Panc1 (cell line): ENCODE measurements at regions not wholly inside any gene's neighbourhood (a gene's known extent, or its start where the extent isn't known, plus 50 kb on each side); places are given as distances from the start of the nearest gene placed in this dataset.

Experiments
- ATAC-seq: fragments of 200-7000 bp; cut with Tn5 transposase; 2 replicates; pipeline ENCODE4 v1.9.1; 2020; ENCODE audit warnings: mild to moderate bottlenecking, moderate library complexity
- BruUV-seq: library from RNA; stranded (reverse); fragments of 400-500 nt; replicated peaks from 2 replicates; lab custom pipeline; 2021; lab: Mats Ljungman, UMichigan
- CTCF ChIA-PET: fragments of 300-600 bp; sonication (Branson Sonifier 250); formaldehyde crosslinking; loops from one replicate; lab custom pipeline; 2022; ENCODE audit warnings: antibody characterized with exemption; lab: Charles Lee
- POLR2A ChIA-PET: fragments of 300-600 bp; sonication (Branson Sonifier 250); formaldehyde crosslinking; loops from one replicate; lab custom pipeline; 2022; ENCODE audit warnings: antibody characterized with exemption; lab: Charles Lee
- DNase-seq: peaks from one replicate; pipeline ENCODE4 v3.0.0-alpha.2; 2010; ENCODE audit warnings: low read depth, low spot score
- H3K27ac ChIP-seq: 2 replicates; pipeline ENCODE4 v1.5.1; 2011; ENCODE audit warnings: mild to moderate bottlenecking, low read length, inconsistent platforms
- H3K27me3 ChIP-seq: fragments of 200-500 bp; sonication (Bioruptor generic); 2 replicates; pipeline ENCODE4 v1.6.0; 2014; ENCODE audit warnings: low read length, inconsistent platforms; ENCODE audit not compliant: control insufficient read depth, insufficient read depth
- H3K36me3 ChIP-seq: fragments of 200-500 bp; sonication (Bioruptor generic); 2 replicates; pipeline ENCODE4 v1.5.1; 2014; ENCODE audit warnings: inconsistent platforms, mild to moderate bottlenecking, low read length, moderate library complexity; ENCODE audit not compliant: control insufficient read depth, insufficient read depth
- H3K4me1 ChIP-seq: 2 replicates; pipeline ENCODE4 v1.5.1; 2011; ENCODE audit warnings: inconsistent platforms, mild to moderate bottlenecking, low read length, moderate library complexity; ENCODE audit not compliant: control insufficient read depth, insufficient read depth
- H3K4me3 ChIP-seq, 2 experiments: 2 replicates each; pipeline ENCODE4 v1.5.1; 2011 to 2012; ENCODE audit warnings: low read depth in 2 of 2, low read length in 2 of 2, mild to moderate bottlenecking in 2 of 2, inconsistent platforms in 1 of 2, moderate library complexity in 1 of 2
- H3K9me3 ChIP-seq: fragments of 200-500 bp; sonication (Bioruptor generic); 2 replicates; pipeline ENCODE4 v1.5.1; 2014; ENCODE audit warnings: low read depth, mild to moderate bottlenecking, inconsistent platforms, low read length, moderate library complexity; ENCODE audit not compliant: control insufficient read depth, insufficient read depth
- POLR2AphosphoS5 ChIP-seq: IDR thresholded peaks from 2 replicates; pipeline ENCODE4 v1.6.1; 2012; ENCODE audit warnings: mild to moderate bottlenecking, low read depth, low read length, moderate library complexity
- SIN3A ChIP-seq: IDR thresholded peaks from 2 replicates; pipeline ENCODE4 v1.6.1; 2012; ENCODE audit warnings: low read depth, mild to moderate bottlenecking, low read length, moderate library complexity, borderline replicate concordance; ENCODE audit not compliant: insufficient read depth
- TCF7L2 ChIP-seq: IDR thresholded peaks from 2 replicates; pipeline ENCODE4 v1.6.1; 2011; ENCODE audit warnings: mild to moderate bottlenecking, low read depth, low read length, inconsistent platforms
- in situ Hi-C: cut with HindIII; loops from 2 replicates; pipeline ENCODE4 v1.10.0; 2016; ENCODE audit warnings: low sequenced_read_pairs, low pct_unique_long_range_greater_than_20kb
- intact Hi-C: fragments of 100-400 bp; cut with micrococcal nuclease; formaldehyde crosslinking; loops from one replicate; pipeline ENCODE4 v1.10.0; 2022; ENCODE audit not compliant: unreplicated experiment
- TF ChIP-seq, protein P1 (sequence below): fragments of 450-650 bp; IDR thresholded peaks from 2 replicates; pipeline ENCODE4 v1.5.1; 2017; ENCODE audit warnings: mild to moderate bottlenecking
- TF ChIP-seq, protein P2 (sequence below), 2 experiments: IDR thresholded peaks; 2 replicates each; pipeline ENCODE4 v1.6.1; 2011 to 2012; ENCODE audit warnings: low read depth in 2 of 2, control low read depth in 1 of 2, low read length in 1 of 2, mild to moderate bottlenecking in 1 of 2, moderate library complexity in 1 of 2; ENCODE audit not compliant: insufficient read depth in 1 of 2

DNA sequence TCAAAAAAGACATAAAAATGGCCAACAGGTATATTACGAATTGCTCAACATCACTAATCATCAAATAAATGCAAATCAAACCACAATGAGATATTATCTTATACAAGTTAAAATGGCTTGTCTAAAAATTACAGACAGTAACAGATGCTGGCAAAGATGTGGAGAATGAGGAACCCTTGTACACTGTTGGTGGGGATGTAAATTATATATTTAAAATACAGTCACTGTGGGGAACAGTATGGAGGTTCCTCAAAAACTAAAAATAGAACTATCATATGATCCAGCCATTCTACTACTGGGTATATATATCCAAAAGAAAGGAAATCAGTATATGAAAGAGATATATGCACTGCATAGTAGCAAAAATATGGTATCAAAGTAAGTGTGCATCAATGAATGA is 1037.2 kb upstream of the B3GALT2 start:
- Histone ChIP-seq H3K36me3 (no peaks in the 10 kb centered on the region), H3K27me3 (no peaks in the 10 kb centered on the region), H3K9me3 (no peaks in the 10 kb centered on the region), H3K27ac (no peak overlapping the region), H3K4me1 (no peaks in the 10 kb centered on the region), H3K4me3 (no peak overlapping the region)
- ChIA-PET CTCF (no interaction called here), POLR2A (interaction anchor here (0.7 kb wide), 1 partner anchor 396 kb away, joined by 5 read pairs; no protein-coding TSS in a partner anchor)
- DNase-seq (no peak), ATAC-seq (no peak)
- in situ Hi-C loops, result no loop called here
- no TSS peak for BruUV-seq
- intact Hi-C loops, result no loop called here
- TF ChIP-seq, protein P1, sequence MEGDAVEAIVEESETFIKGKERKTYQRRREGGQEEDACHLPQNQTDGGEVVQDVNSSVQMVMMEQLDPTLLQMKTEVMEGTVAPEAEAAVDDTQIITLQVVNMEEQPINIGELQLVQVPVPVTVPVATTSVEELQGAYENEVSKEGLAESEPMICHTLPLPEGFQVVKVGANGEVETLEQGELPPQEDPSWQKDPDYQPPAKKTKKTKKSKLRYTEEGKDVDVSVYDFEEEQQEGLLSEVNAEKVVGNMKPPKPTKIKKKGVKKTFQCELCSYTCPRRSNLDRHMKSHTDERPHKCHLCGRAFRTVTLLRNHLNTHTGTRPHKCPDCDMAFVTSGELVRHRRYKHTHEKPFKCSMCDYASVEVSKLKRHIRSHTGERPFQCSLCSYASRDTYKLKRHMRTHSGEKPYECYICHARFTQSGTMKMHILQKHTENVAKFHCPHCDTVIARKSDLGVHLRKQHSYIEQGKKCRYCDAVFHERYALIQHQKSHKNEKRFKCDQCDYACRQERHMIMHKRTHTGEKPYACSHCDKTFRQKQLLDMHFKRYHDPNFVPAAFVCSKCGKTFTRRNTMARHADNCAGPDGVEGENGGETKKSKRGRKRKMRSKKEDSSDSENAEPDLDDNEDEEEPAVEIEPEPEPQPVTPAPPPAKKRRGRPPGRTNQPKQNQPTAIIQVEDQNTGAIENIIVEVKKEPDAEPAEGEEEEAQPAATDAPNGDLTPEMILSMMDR, result no peak
- TF ChIP-seq POLR2AphosphoS5 (no peak), SIN3A (no peak), TCF7L2 (no peak)
- TF ChIP-seq, protein P2, sequence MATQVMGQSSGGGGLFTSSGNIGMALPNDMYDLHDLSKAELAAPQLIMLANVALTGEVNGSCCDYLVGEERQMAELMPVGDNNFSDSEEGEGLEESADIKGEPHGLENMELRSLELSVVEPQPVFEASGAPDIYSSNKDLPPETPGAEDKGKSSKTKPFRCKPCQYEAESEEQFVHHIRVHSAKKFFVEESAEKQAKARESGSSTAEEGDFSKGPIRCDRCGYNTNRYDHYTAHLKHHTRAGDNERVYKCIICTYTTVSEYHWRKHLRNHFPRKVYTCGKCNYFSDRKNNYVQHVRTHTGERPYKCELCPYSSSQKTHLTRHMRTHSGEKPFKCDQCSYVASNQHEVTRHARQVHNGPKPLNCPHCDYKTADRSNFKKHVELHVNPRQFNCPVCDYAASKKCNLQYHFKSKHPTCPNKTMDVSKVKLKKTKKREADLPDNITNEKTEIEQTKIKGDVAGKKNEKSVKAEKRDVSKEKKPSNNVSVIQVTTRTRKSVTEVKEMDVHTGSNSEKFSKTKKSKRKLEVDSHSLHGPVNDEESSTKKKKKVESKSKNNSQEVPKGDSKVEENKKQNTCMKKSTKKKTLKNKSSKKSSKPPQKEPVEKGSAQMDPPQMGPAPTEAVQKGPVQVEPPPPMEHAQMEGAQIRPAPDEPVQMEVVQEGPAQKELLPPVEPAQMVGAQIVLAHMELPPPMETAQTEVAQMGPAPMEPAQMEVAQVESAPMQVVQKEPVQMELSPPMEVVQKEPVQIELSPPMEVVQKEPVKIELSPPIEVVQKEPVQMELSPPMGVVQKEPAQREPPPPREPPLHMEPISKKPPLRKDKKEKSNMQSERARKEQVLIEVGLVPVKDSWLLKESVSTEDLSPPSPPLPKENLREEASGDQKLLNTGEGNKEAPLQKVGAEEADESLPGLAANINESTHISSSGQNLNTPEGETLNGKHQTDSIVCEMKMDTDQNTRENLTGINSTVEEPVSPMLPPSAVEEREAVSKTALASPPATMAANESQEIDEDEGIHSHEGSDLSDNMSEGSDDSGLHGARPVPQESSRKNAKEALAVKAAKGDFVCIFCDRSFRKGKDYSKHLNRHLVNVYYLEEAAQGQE (IDR thresholded peaks at IDR 0.05; ENCODE audit: insufficient read depth in 1 of 2, low read depth in 2 of 2, low read length in 1 of 2), result no peak

DNA sequence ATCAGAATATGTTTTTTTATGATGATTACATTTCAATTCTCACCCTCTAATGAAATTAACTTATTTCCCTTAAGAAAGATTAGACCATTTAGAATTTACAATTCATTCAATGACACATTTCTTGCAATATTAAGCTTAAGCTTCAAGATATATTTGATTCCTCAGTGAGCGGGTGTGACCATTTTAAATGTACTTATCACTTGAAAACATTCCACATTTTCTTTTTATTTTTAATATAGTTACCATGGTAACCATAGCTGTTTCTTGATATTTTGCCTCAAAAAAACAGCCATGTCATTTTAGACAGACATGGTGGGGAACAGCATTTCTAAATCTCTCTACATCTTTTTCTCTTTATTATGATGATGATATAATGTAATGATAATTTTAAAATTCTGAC is 1029.0 kb upstream of the B3GALT2 start:
- Histone ChIP-seq H3K4me3 (no peak overlapping the region), H3K27me3 (no peaks in the 10 kb centered on the region), H3K27ac (no peak overlapping the region), H3K4me1 (no peaks in the 10 kb centered on the region), H3K9me3 (no peaks in the 10 kb centered on the region), H3K36me3 (no peaks in the 10 kb centered on the region)
- in situ Hi-C loops (no loop called here), intact Hi-C loops (no loop called here)
- TF ChIP-seq SIN3A (no peak), POLR2AphosphoS5 (no peak), TCF7L2 (no peak)
- TF ChIP-seq, protein P2 (IDR thresholded peaks at IDR 0.05; ENCODE audit: insufficient read depth in 1 of 2, low read depth in 2 of 2, low read length in 1 of 2), result no peak
- TF ChIP-seq, protein P1, result no peak
- CTCF ChIA-PET, result no interaction called here
- ATAC-seq (no peak), DNase-seq (no peak)
- POLR2A ChIA-PET, result no interaction called here
- no TSS peak for BruUV-seq
